Activated CD4-positive, alpha-beta memory T cell treated with anti-CD3 and anti-CD28 coated beads, Interleukin-2, amount 10 ng/mL, durations not matched to agents 7 days and 5 days (primary cell): ENCODE measurements at regions not wholly inside any gene's neighbourhood (a gene's known extent, or its start where the extent isn't known, plus 50 kb on each side); places are given as distances from the start of the nearest gene placed in this dataset.

Experiments
- CTCF ChIA-PET: fragments of 350-600 bp; sonication (Branson Sonifier 250); formaldehyde crosslinking; loops from one replicate; lab custom pipeline; 2021; ENCODE audit warnings: antibody characterized with exemption, inconsistent platforms; lab: Charles Lee
- POLR2A ChIA-PET: fragments of 350-600 bp; sonication (Branson Sonifier 250); formaldehyde crosslinking; loops from one replicate; lab custom pipeline; 2021; ENCODE audit warnings: antibody characterized with exemption; lab: Charles Lee
- DNase-seq: peaks from one replicate; pipeline ENCODE4 v3.0.0-alpha.2; 2020
- H3K27ac Mint-ChIP-seq: one replicate; pipeline ENCODE4 v1.8.0; 2021; ENCODE audit warnings: mild to moderate bottlenecking, mixed read lengths
- H3K27me3 Mint-ChIP-seq: one replicate; pipeline ENCODE4 v1.8.0; 2021; ENCODE audit warnings: mixed read lengths
- H3K36me3 Mint-ChIP-seq: one replicate; pipeline ENCODE4 v1.8.0; 2021; ENCODE audit warnings: low read depth, mixed read lengths
- H3K4me1 Mint-ChIP-seq: one replicate; pipeline ENCODE4 v1.8.0; 2021; ENCODE audit warnings: mixed read lengths
- H3K4me3 Mint-ChIP-seq: one replicate; pipeline ENCODE4 v1.8.0; 2021; ENCODE audit warnings: mild to moderate bottlenecking, mixed read lengths
- H3K9me3 Mint-ChIP-seq: one replicate; pipeline ENCODE4 v1.8.0; 2021; ENCODE audit warnings: mixed read lengths

DNA sequence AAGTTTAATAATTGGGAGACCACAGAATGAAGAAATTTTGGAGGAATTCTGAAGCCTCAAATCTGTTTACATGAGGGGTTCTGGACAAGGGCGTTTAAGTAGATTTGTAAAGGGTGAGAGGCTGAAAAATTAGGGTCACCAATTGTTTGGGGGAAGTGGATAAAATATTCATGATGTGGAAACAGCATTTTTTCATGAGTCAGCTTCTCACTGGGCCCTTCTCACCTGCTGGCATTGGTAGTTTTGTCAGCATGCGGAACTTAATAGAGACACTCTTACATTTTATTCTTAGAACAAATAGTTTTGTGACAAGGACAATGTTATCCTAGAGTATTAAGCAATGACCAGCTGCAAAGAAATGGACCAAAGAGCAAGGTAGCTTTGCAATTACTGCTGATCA is 634.4 kb downstream of the LRFN5 start:
- CTCF ChIA-PET, result no interaction called here
- no peak for DNase-seq
- POLR2A ChIA-PET, result no interaction called here
- H3K27ac Mint-ChIP-seq, result no peak overlapping the region
- H3K4me1 Mint-ChIP-seq, result no peaks in the 10 kb centered on the region
- H3K27me3 Mint-ChIP-seq, result no peaks in the 10 kb centered on the region
- H3K9me3 Mint-ChIP-seq, result peaks cover 6% of the 10 kb centered on the region
- no peaks in the 10 kb centered on the region for H3K36me3 Mint-ChIP-seq
- no peak overlapping the region for H3K4me3 Mint-ChIP-seq

DNA sequence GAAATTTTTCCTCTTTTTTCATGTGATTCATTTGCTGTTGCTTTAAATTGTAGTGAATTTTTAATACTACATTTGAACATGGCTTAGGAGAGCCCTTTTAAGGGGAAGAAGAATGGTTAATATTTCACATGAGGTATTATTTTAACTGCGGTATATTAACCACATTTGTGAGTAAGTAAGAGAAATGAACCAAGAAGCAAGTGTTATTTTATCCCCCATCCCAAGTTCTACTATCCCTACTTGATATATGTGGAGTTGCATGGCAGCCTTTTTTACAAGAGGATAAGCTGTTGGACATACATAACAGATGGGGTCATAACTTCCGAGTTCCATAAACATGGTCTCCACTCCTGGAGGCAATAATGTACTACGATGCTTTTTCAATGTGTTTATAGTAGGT is 623.3 kb downstream of the LRFN5 start:
- no peak for DNase-seq
- Mint-ChIP-seq H3K9me3 (no peaks in the 10 kb centered on the region), H3K4me1 (no peaks in the 10 kb centered on the region), H3K27me3 (no peaks in the 10 kb centered on the region), H3K27ac (no peak overlapping the region), H3K4me3 (no peak overlapping the region), H3K36me3 (no peaks in the 10 kb centered on the region)
- POLR2A ChIA-PET, result no interaction called here
- CTCF ChIA-PET, result interaction anchor here (0.6 kb wide), 1 partner anchor 44 kb away, joined by 4 read pairs; no protein-coding TSS in a partner anchor

DNA sequence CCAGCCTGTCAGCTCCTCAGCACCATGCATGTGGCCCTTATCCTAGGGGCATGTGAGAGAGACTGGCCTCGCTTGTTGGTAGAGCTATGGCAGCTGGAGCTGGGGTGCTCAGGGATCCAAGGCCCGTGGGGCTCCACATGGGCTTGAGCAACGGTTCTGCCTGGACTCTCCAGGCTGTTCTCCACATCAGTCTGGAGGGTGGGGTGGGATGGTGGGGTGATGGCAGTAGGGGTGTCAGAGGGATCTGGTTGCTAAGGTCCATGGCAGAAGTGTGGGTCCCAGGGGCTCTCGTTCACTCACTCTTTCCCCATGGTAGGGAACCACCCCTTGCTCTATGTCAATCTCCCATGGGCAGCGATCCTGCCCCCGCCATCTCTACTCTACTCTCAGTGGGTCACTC is 622.6 kb downstream of the LRFN5 start:
- POLR2A ChIA-PET, result no interaction called here
- no peaks in the 10 kb centered on the region for H3K9me3 Mint-ChIP-seq
- no peaks in the 10 kb centered on the region for H3K27me3 Mint-ChIP-seq
- H3K36me3 Mint-ChIP-seq, result no peaks in the 10 kb centered on the region
- no peak overlapping the region for H3K27ac Mint-ChIP-seq
- no peaks in the 10 kb centered on the region for H3K4me1 Mint-ChIP-seq
- CTCF ChIA-PET, result no interaction called here
- DNase-seq, result no peak
- no peak overlapping the region for H3K4me3 Mint-ChIP-seq

GRCh38 chr14:42228611-42229010 is 621.9 kb downstream of the LRFN5 start:
- H3K36me3 Mint-ChIP-seq, result no peaks in the 10 kb centered on the region
- ChIA-PET CTCF (no interaction called here), POLR2A (no interaction called here)
- H3K4me1 Mint-ChIP-seq, result no peaks in the 10 kb centered on the region
- no peak overlapping the region for H3K27ac Mint-ChIP-seq
- H3K27me3 Mint-ChIP-seq, result no peaks in the 10 kb centered on the region
- DNase-seq, result no peak
- H3K4me3 Mint-ChIP-seq, result no peak overlapping the region
- no peaks in the 10 kb centered on the region for H3K9me3 Mint-ChIP-seq

- H3K4me3 Mint-ChIP-seq, result no peak overlapping the region
- DNase-seq, result no peak
- H3K27me3 Mint-ChIP-seq, result no peaks in the 10 kb centered on the region
- peaks cover 2% of the 10 kb centered on the region for H3K9me3 Mint-ChIP-seq
- no peak overlapping the region for H3K27ac Mint-ChIP-seq
- ChIA-PET CTCF (no interaction called here), POLR2A (no interaction called here)
- H3K4me1 Mint-ChIP-seq, result no peaks in the 10 kb centered on the region
- no peaks in the 10 kb centered on the region for H3K36me3 Mint-ChIP-seq
These were observed 617.6 kb downstream of the LRFN5 start for GRCh38 chr14:42224053-42224888.

DNA sequence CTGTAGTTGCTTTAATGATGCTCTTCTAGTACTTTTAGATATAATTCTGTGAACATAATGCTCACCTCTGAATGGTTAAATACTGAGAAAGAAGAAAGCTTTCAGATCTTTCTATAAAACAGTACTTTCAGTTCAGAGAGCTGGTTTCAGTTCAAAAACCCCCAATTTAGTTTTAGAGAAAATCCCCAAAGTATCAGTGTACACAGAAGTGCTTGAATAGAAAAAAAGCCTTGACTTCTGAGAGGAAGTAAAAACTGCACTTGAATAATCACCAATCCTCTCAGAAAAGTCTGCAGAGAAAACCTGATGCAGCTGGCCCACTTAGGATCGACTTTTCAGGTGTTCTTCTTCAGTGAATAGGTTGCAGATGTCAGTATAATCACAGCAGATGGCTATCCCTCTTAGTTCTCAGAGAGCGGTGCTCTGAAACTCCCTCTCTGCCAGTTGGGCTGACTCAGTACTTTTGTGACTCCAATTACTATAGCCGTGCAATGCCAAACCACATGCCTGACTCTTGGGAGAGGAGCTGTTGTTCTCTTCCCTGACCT is 616.3 kb downstream of the LRFN5 start:
- H3K4me1 Mint-ChIP-seq, result no peaks in the 10 kb centered on the region
- no peak overlapping the region for H3K27ac Mint-ChIP-seq
- H3K4me3 Mint-ChIP-seq, result no peak overlapping the region
- CTCF ChIA-PET, result no interaction called here
- no peak for DNase-seq
- no peaks in the 10 kb centered on the region for H3K36me3 Mint-ChIP-seq
- peaks cover 2% of the 10 kb centered on the region for H3K9me3 Mint-ChIP-seq
- no peaks in the 10 kb centered on the region for H3K27me3 Mint-ChIP-seq
- POLR2A ChIA-PET, result no interaction called here

DNA sequence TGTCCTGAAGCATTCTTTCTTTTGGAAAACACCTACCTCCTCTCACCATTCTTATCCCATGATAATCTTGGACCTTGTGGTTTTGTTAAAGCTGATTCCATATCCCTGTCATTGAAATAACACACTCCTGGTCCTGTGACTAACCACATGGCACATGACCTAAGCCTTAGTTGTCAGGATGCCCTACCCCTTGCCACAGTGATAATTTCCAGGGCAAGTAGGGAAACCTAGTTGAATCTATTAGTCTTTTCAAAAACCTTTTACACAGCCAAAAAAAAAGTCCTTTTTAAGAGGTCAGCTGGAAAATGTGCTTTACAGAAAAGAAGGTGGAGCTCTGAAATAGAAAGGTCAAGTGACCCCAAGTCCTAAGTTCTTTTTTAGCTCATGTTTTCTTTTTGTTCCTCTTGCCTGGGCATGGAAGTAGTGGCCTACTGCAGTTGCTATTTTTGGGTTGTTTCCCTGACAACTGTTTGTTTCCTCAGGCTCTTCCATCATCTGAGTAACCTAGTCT is 608.4 kb downstream of the LRFN5 start:
- Mint-ChIP-seq H3K4me3 (no peak overlapping the region), H3K36me3 (no peaks in the 10 kb centered on the region), H3K27ac (no peak overlapping the region), H3K27me3 (no peaks in the 10 kb centered on the region), H3K9me3 (no peaks in the 10 kb centered on the region), H3K4me1 (no peaks in the 10 kb centered on the region)
- ChIA-PET POLR2A (no interaction called here), CTCF (no interaction called here)
- DNase-seq, result no peak

DNA sequence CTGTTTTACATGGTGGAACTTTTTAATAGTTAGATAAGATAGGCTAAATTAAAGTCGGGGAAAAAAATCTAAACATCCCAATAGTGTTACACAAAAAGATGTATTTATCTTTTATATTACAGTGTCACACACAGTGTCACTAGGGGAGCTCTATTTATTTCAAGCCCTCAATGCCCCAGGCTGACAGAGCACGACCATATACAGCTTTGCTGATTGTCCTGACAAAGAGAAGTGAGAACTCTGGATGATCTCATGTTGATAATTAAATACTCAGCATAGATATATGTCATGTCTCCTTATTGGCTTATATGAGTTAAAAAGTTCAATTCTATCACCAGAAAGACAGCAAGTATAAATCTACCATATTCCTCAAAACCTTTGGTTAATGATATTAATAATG is 594.3 kb downstream of the LRFN5 start:
- H3K27me3 Mint-ChIP-seq, result no peaks in the 10 kb centered on the region
- POLR2A ChIA-PET, result no interaction called here
- no peak overlapping the region for H3K4me3 Mint-ChIP-seq
- H3K4me1 Mint-ChIP-seq, result no peaks in the 10 kb centered on the region
- peaks cover 2% of the 10 kb centered on the region for H3K9me3 Mint-ChIP-seq
- CTCF ChIA-PET, result no interaction called here
- DNase-seq, result no peak
- H3K27ac Mint-ChIP-seq, result no peak overlapping the region
- H3K36me3 Mint-ChIP-seq, result no peaks in the 10 kb centered on the region

DNA sequence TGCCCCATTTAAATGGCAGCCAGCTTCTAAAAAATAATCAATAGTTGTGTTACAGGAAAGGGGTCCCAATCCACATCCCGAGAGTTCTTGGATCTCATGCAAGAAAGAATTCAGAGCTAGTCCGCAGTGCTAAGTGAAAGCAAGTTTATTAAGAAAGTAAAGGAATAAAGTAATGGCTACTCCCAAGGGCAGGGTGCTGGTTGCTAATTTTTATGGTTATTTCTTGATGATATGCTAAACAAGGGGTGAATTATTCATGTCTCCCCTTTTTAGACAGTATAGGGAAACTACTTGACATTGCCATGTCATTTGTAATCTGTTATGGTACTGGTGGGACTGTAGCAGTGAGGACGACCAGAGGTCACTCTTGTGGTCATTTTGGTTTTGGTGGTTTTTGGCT is 591.3 kb downstream of the LRFN5 start:
- Mint-ChIP-seq H3K4me1 (no peaks in the 10 kb centered on the region), H3K27ac (no peak overlapping the region), H3K9me3 (peaks cover 2% of the 10 kb centered on the region), H3K36me3 (no peaks in the 10 kb centered on the region), H3K4me3 (no peak overlapping the region), H3K27me3 (no peaks in the 10 kb centered on the region)
- CTCF ChIA-PET, result no interaction called here
- DNase-seq, result no peak
- POLR2A ChIA-PET, result no interaction called here

DNA sequence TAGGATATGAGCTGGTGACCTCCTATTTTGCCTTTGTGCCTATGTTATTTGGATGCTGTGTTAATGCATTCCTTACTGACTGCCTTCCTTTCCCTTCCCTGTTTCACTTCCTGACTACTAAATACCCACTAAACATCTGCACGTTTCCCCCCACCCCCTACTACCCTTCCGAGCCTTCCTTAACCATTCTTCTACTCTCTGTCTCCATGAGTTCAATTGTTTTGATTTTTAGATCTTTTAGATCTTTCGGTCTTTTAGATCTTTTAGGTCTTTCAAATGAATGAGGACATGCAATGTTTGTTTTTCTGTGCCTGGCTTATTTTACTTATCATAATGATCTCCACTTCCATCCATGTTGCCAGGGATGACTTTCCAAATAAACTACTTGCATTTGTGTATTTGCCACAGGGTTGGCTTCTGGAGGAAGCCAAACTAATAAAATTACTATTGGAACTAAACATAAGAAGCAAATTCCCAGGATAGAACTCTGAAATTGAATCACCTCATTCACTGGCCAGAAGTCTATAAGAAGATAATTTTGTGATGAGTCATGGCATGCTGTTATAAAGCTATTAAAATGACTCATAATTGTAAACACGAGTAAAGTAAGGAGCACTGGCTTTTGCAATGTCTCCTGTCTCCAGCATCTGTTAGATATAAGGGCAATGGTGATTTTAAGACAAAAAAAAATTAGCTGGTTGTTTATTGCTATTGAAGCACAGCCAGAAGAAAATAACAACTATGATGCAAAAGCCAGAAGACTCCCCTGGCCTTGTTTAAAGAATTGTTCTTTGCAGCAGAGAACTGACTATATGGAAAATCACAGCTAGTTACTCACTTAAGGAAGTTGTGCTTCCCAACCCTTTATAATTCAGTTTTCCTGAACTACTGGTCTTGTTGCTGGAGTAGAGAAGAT is 586.3 kb downstream of the LRFN5 start:
- H3K4me3 Mint-ChIP-seq, result no peak overlapping the region
- no peak for DNase-seq
- H3K9me3 Mint-ChIP-seq, result no peaks in the 10 kb centered on the region
- no peaks in the 10 kb centered on the region for H3K36me3 Mint-ChIP-seq
- H3K27ac Mint-ChIP-seq, result no peak overlapping the region
- H3K4me1 Mint-ChIP-seq, result no peaks in the 10 kb centered on the region
- CTCF ChIA-PET, result no interaction called here
- H3K27me3 Mint-ChIP-seq, result no peaks in the 10 kb centered on the region
- POLR2A ChIA-PET, result no interaction called here

GRCh38 chr14:42190744-42191143 is 584.1 kb downstream of the LRFN5 start:
- H3K36me3 Mint-ChIP-seq, result no peaks in the 10 kb centered on the region
- H3K9me3 Mint-ChIP-seq, result no peaks in the 10 kb centered on the region
- ChIA-PET CTCF (no interaction called here), POLR2A (no interaction called here)
- H3K27me3 Mint-ChIP-seq, result no peaks in the 10 kb centered on the region
- H3K4me3 Mint-ChIP-seq, result no peak overlapping the region
- H3K27ac Mint-ChIP-seq, result no peak overlapping the region
- DNase-seq, result no peak
- H3K4me1 Mint-ChIP-seq, result no peaks in the 10 kb centered on the region

DNA sequence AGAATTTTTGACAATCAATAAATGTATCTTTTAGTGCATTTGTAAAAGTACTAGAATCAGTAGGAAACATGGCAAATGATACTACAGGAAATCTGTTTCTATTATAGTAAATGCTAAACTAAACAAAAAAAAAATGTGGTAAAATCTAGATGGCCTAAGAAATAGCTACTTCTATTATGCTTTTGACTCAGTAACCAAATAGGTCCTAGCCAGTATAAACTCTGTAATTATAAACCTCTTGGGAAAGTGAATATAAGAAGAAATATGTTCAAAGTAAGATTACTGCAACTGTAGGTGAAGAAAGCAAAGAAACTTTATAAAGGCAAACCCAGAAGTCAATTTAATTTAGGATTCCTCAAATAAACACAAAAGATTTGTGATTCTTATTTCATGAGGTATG is 581.2 kb downstream of the LRFN5 start:
- no peak overlapping the region for H3K27ac Mint-ChIP-seq
- H3K27me3 Mint-ChIP-seq, result no peaks in the 10 kb centered on the region
- no peaks in the 10 kb centered on the region for H3K36me3 Mint-ChIP-seq
- POLR2A ChIA-PET, result no interaction called here
- no peak overlapping the region for H3K4me3 Mint-ChIP-seq
- H3K4me1 Mint-ChIP-seq, result no peaks in the 10 kb centered on the region
- no peaks in the 10 kb centered on the region for H3K9me3 Mint-ChIP-seq
- CTCF ChIA-PET, result no interaction called here
- DNase-seq, result no peak

DNA sequence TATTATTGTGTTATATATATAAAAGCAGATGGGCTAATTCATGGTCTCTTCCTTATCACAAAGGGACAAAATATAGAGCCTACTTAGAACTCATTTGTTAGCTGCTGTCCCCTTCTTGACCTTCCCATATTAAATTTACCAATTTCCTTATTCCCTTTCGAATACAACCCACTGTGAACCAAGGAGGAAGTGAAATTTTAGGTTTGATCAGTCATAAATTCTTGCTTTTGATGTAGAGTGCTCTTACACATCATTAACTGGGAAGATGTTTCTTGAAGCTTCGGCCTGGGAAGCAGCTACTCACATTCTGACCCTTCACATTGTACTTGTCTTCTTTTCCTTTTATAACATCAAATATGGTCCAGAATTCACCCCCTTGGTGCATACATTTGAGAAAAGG is 579.0 kb downstream of the LRFN5 start:
- no peak overlapping the region for H3K27ac Mint-ChIP-seq
- DNase-seq, result no peak
- no peak overlapping the region for H3K4me3 Mint-ChIP-seq
- ChIA-PET POLR2A (no interaction called here), CTCF (no interaction called here)
- H3K9me3 Mint-ChIP-seq, result no peaks in the 10 kb centered on the region
- no peaks in the 10 kb centered on the region for H3K36me3 Mint-ChIP-seq
- H3K27me3 Mint-ChIP-seq, result no peaks in the 10 kb centered on the region
- H3K4me1 Mint-ChIP-seq, result no peaks in the 10 kb centered on the region
